ENCODE measurements at regions not wholly inside any gene's neighbourhood (a gene's known extent, or its start where the extent isn't known, plus 50 kb on each side); places are given as distances from the start of the nearest gene placed in this dataset.

GRCh38 chr13:66071608-66072007 is 1158.5 kb downstream of the PCDH9 start:
- no peak for DNase-seq (ENCODE audit: low read depth)

GRCh38 chr13:66071029-66071428 is 1159.1 kb downstream of the PCDH9 start:
- no peak for DNase-seq (ENCODE audit: low read depth)

GRCh38 chr13:66069570-66069969 is 1160.6 kb downstream of the PCDH9 start:
- peak; percentile 16 for DNase-seq (ENCODE audit: low read depth)

- no peak for DNase-seq (ENCODE audit: low read depth)
These were observed 1161.5 kb downstream of the PCDH9 start for GRCh38 chr13:66068683-66069082.

- peak; percentile 28 for DNase-seq (ENCODE audit: low read depth)
These were observed 1181.2 kb downstream of the PCDH9 start for GRCh38 chr13:66048888-66049287.

GRCh38 chr13:66040506-66040905 is 1189.6 kb downstream of the PCDH9 start:
- no peak for DNase-seq (ENCODE audit: low read depth)

GRCh38 chr13:66037096-66037495 is 1193.0 kb downstream of the PCDH9 start:
- no peak for DNase-seq (ENCODE audit: low read depth)

- DNase-seq (ENCODE audit: low read depth): no peak
These were observed 1193.5 kb downstream of the PCDH9 start for GRCh38 chr13:66036636-66037035.

GRCh38 chr13:66036024-66036614 is 1194.0 kb downstream of the PCDH9 start:
- peak; percentile 69 for DNase-seq (ENCODE audit: low read depth)

- no peak for DNase-seq (ENCODE audit: low read depth)
These were observed 1196.2 kb downstream of the PCDH9 start for GRCh38 chr13:66033924-66034323.

GRCh38 chr13:66021846-66022245 is 1208.3 kb downstream of the PCDH9 start:
- DNase-seq (ENCODE audit: low read depth): no peak

GRCh38 chr13:66014771-66015170 is 1215.4 kb downstream of the PCDH9 start:
- peak; percentile 8 for DNase-seq (ENCODE audit: low read depth)

- DNase-seq (ENCODE audit: low read depth): no peak
These were observed 1220.9 kb downstream of the PCDH9 start for GRCh38 chr13:66009241-66009640.

GRCh38 chr13:66003558-66003957 is 1226.6 kb downstream of the PCDH9 start:
- no peak for DNase-seq (ENCODE audit: low read depth)

GRCh38 chr13:66001140-66001539 is 1229.0 kb downstream of the PCDH9 start:
- DNase-seq (ENCODE audit: low read depth): no peak

- DNase-seq (ENCODE audit: low read depth): no peak
These were observed 1230.7 kb downstream of the PCDH9 start for GRCh38 chr13:65999411-65999810.

- no peak for DNase-seq (ENCODE audit: low read depth)
These were observed 1239.5 kb downstream of the PCDH9 start for GRCh38 chr13:65990684-65991083.

- no peak for DNase-seq (ENCODE audit: low read depth)
These were observed 1244.5 kb downstream of the PCDH9 start for GRCh38 chr13:65985612-65986011.

GRCh38 chr13:65977525-65977924 is 1252.6 kb downstream of the PCDH9 start:
- DNase-seq (ENCODE audit: low read depth): no peak

GRCh38 chr13:65971541-65971940 is 1258.6 kb downstream of the PCDH9 start:
- no peak for DNase-seq (ENCODE audit: low read depth)

GRCh38 chr13:65966991-65967451 is 1263.1 kb downstream of the PCDH9 start:
- DNase-seq (ENCODE audit: low read depth): peak; percentile 64

GRCh38 chr13:65965501-65965900 is 1264.6 kb downstream of the PCDH9 start:
- DNase-seq (ENCODE audit: low read depth): peak; percentile 81

GRCh38 chr13:65964672-65965071 is 1265.5 kb downstream of the PCDH9 start:
- peak; percentile 15 for DNase-seq (ENCODE audit: low read depth)

GRCh38 chr13:65959305-65959704 is 1270.8 kb downstream of the PCDH9 start:
- DNase-seq (ENCODE audit: low read depth): peak; percentile 40

Data from iris pigment epithelial cell (primary cell).